GM23248 (cell line): ENCODE measurements at regions not wholly inside any gene's neighbourhood (a gene's known extent, or its start where the extent isn't known, plus 50 kb on each side); places are given as distances from the start of the nearest gene placed in this dataset.
A peak's percentile ranks its signal among the peaks of the same experiment; 100 is the strongest.

Experiments
- DNase-seq: peaks from one replicate; pipeline ENCODE4 v3.0.0-alpha.2; 2015
- H2AFZ ChIP-seq: fragments of 200-600 bp; sonication (generic); 2 replicates; pipeline ENCODE4 v1.6.1; 2016; ENCODE audit warnings: antibody characterized with exemption
- H3F3A ChIP-seq: fragments of 200-600 bp; sonication (generic); 2 replicates; pipeline ENCODE4 v1.6.1; 2016; ENCODE audit warnings: mild to moderate bottlenecking, antibody characterized with exemption, mixed run types; ENCODE audit not compliant: insufficient read depth
- H3K27ac ChIP-seq: fragments of 200-600 bp; sonication (generic); 2 replicates; pipeline ENCODE4 v1.5.1; 2016; ENCODE audit warnings: mild to moderate bottlenecking
- H3K27me3 ChIP-seq: fragments of 200-600 bp; sonication (generic); replicated peaks from 2 replicates; pipeline ENCODE4 v1.6.1; 2016; ENCODE audit warnings: mild to moderate bottlenecking; ENCODE audit not compliant: insufficient read depth
- H3K36me3 ChIP-seq: fragments of 200-600 bp; sonication (generic); 2 replicates; pipeline ENCODE4 v1.6.1; 2016; ENCODE audit warnings: low read depth, mild to moderate bottlenecking
- H3K4me1 ChIP-seq: fragments of 200-600 bp; sonication (generic); 2 replicates; pipeline ENCODE4 v1.6.1; 2016; ENCODE audit warnings: mild to moderate bottlenecking; ENCODE audit not compliant: insufficient read depth
- H3K4me2 ChIP-seq: fragments of 200-600 bp; sonication (generic); one replicate; pipeline ENCODE4 v1.6.1; 2016; ENCODE audit warnings: mild to moderate bottlenecking; ENCODE audit not compliant: unreplicated experiment
- H3K4me3 ChIP-seq: fragments of 200-600 bp; sonication (generic); 2 replicates; pipeline ENCODE4 v1.5.1; 2016; ENCODE audit warnings: mild to moderate bottlenecking
- H3K79me2 ChIP-seq: fragments of 200-600 bp; sonication (generic); 2 replicates; pipeline ENCODE4 v1.6.1; 2016; ENCODE audit warnings: mild to moderate bottlenecking; ENCODE audit not compliant: insufficient read depth
- H3K9ac ChIP-seq: fragments of 200-600 bp; sonication (generic); 2 replicates; pipeline ENCODE4 v1.6.1; 2016; ENCODE audit warnings: mild to moderate bottlenecking
- H3K9me2 ChIP-seq: fragments of 200-600 bp; sonication (generic); 2 replicates; pipeline ENCODE4 v1.6.1; 2016; ENCODE audit warnings: mixed run types, mild to moderate bottlenecking, moderate library complexity; ENCODE audit not compliant: insufficient read depth
- H3K9me3 ChIP-seq: fragments of 200-600 bp; sonication (generic); one replicate; pipeline ENCODE4 v1.6.1; 2017; ENCODE audit warnings: low read depth
- H4K20me1 ChIP-seq: fragments of 200-600 bp; sonication (generic); 2 replicates; pipeline ENCODE4 v1.6.0; 2016; ENCODE audit not compliant: insufficient read depth
- EZH2 ChIP-seq: fragments of 200-600 bp; sonication (generic); IDR thresholded peaks from 2 replicates; pipeline ENCODE4 v1.6.1; 2018; ENCODE audit warnings: antibody characterized with exemption, mild to moderate bottlenecking; ENCODE audit not compliant: insufficient read depth, poor library complexity, severe bottlenecking
- EZH2phosphoT487 ChIP-seq: fragments of 200-600 bp; sonication (generic); IDR thresholded peaks from 2 replicates; pipeline ENCODE4 v1.6.1; 2018; ENCODE audit warnings: antibody characterized with exemption, moderate library complexity, mild to moderate bottlenecking, low read depth; ENCODE audit not compliant: insufficient read depth
- WGBS, 2 experiments: methylation state at CpG; one replicate each; pipeline ENCODE4 v1.1.6; 2015 to 2017; ENCODE audit warnings: low lambda C conversion rate in 2 of 2, low coverage in 1 of 2; ENCODE audit errors: missing lambda C conversion rate in 2 of 2; 5-methylcytosine and 5-hydroxymethylcytosine counted together
- in situ Hi-C: fragments of 300-500 bp; cut with MboI; formaldehyde crosslinking; loops from 2 replicates; pipeline ENCODE4 v1.15.0; 2020

GRCh38 chr2:529852-530251 is 147.4 kb downstream of the TMEM18 start:
- H3K27ac ChIP-seq, result no peak overlapping the region
- no peak for TF ChIP-seq EZH2
- TF ChIP-seq EZH2phosphoT487, result no peak
- in situ Hi-C loops, result no loop called here

GRCh38 chr2:529424-529823 is 147.8 kb downstream of the TMEM18 start:
- Histone ChIP-seq H3K79me2 (no peaks in the 10 kb centered on the region), H3K27me3 (no peaks in the 10 kb centered on the region), H3K27ac (no peak overlapping the region), H4K20me1 (no peaks in the 10 kb centered on the region), H2AFZ (no peak overlapping the region), H3F3A (no peaks in the 10 kb centered on the region), H3K9me3 (no peaks in the 10 kb centered on the region), H3K4me1 (no peaks in the 10 kb centered on the region), H3K36me3 (no peaks in the 10 kb centered on the region), H3K4me3 (no peak overlapping the region), H3K9me2 (no peaks in the 10 kb centered on the region), H3K4me2 (no peak overlapping the region), H3K9ac (no peak overlapping the region)
- TF ChIP-seq EZH2 (no peak), EZH2phosphoT487 (no peak)
- in situ Hi-C loops, result no loop called here
- DNase-seq, result peak; percentile 44
- WGBS, 2 experiments, result 0 to 5% methylated on average over 2 of the region's 2 CpGs

More at GRCh38 chr2:529852-530251, 147.4 kb downstream of the TMEM18 start:
- Histone ChIP-seq H3K9ac (no peak overlapping the region), H3K4me2 (no peak overlapping the region), H3K36me3 (no peaks in the 10 kb centered on the region), H3K9me3 (no peaks in the 10 kb centered on the region), H3F3A (no peaks in the 10 kb centered on the region), H3K4me1 (no peaks in the 10 kb centered on the region), H3K27me3 (no peaks in the 10 kb centered on the region), H3K9me2 (no peaks in the 10 kb centered on the region), H4K20me1 (no peaks in the 10 kb centered on the region), H3K79me2 (no peaks in the 10 kb centered on the region), H2AFZ (no peak overlapping the region), H3K4me3 (no peak overlapping the region)
- DNase-seq, result no peak
- WGBS, 2 experiments, result 31 to 39% methylated on average over 2 of the region's 2 CpGs

- no peak for DNase-seq
- no peaks in the 10 kb centered on the region for H3K9me3 ChIP-seq
- H3F3A ChIP-seq, result no peaks in the 10 kb centered on the region
- H3K9me2 ChIP-seq, result no peaks in the 10 kb centered on the region
- in situ Hi-C loops, result no loop called here
- H4K20me1 ChIP-seq, result no peaks in the 10 kb centered on the region
- H3K4me2 ChIP-seq, result no peak overlapping the region
- H3K36me3 ChIP-seq, result no peaks in the 10 kb centered on the region
- H3K79me2 ChIP-seq, result no peaks in the 10 kb centered on the region
- no peak overlapping the region for H3K27ac ChIP-seq
- TF ChIP-seq EZH2phosphoT487 (no peak), EZH2 (no peak)
- no peaks in the 10 kb centered on the region for H3K4me1 ChIP-seq
- 75 to 76% methylated on average over 12 of the region's 12 CpGs for WGBS, 2 experiments
- H3K27me3 ChIP-seq, result no peaks in the 10 kb centered on the region
- H3K9ac ChIP-seq, result no peak overlapping the region
- H2AFZ ChIP-seq, result no peak overlapping the region
- no peak overlapping the region for H3K4me3 ChIP-seq
Measured at GRCh38 chr2:527581-527980, 149.6 kb downstream of the TMEM18 start.

- TF ChIP-seq EZH2 (no peak), EZH2phosphoT487 (no peak)
- in situ Hi-C loops, result no loop called here
- H2AFZ ChIP-seq, result no peak overlapping the region
Measured at GRCh38 chr2:526918-527317, 150.3 kb downstream of the TMEM18 start.

GRCh38 chr2:525611-526010 is 151.6 kb downstream of the TMEM18 start:
- TF ChIP-seq EZH2phosphoT487 (no peak), EZH2 (no peak)
- H2AFZ ChIP-seq, result no peak overlapping the region
- in situ Hi-C loops, result no loop called here
- no peak overlapping the region for H3K4me3 ChIP-seq
- 65 to 66% methylated on average over 10 of the region's 10 CpGs for WGBS, 2 experiments
- no peaks in the 10 kb centered on the region for H4K20me1 ChIP-seq
- H3F3A ChIP-seq, result no peaks in the 10 kb centered on the region
- no peak overlapping the region for H3K9ac ChIP-seq
- H3K27me3 ChIP-seq, result no peaks in the 10 kb centered on the region
- no peak overlapping the region for H3K4me2 ChIP-seq
- no peaks in the 10 kb centered on the region for H3K9me2 ChIP-seq
- H3K9me3 ChIP-seq, result no peaks in the 10 kb centered on the region
- no peaks in the 10 kb centered on the region for H3K36me3 ChIP-seq
- H3K79me2 ChIP-seq, result no peaks in the 10 kb centered on the region
- no peak for DNase-seq
- H3K27ac ChIP-seq, result no peak overlapping the region
- H3K4me1 ChIP-seq, result no peaks in the 10 kb centered on the region

More at GRCh38 chr2:526918-527317, 150.3 kb downstream of the TMEM18 start:
- WGBS, 2 experiments, result 64 to 78% methylated on average over 4 to 5 of the region's 5 CpGs
- H3K9me3 ChIP-seq, result no peaks in the 10 kb centered on the region
- no peak overlapping the region for H3K9ac ChIP-seq
- no peaks in the 10 kb centered on the region for H3F3A ChIP-seq
- no peaks in the 10 kb centered on the region for H3K27me3 ChIP-seq
- no peak overlapping the region for H3K4me2 ChIP-seq
- H3K4me3 ChIP-seq, result no peak overlapping the region
- H3K9me2 ChIP-seq, result no peaks in the 10 kb centered on the region
- H3K4me1 ChIP-seq, result no peaks in the 10 kb centered on the region
- H4K20me1 ChIP-seq, result no peaks in the 10 kb centered on the region
- H3K79me2 ChIP-seq, result no peaks in the 10 kb centered on the region
- no peak overlapping the region for H3K27ac ChIP-seq
- no peak for DNase-seq
- H3K36me3 ChIP-seq, result no peaks in the 10 kb centered on the region
